ENCODE measurements at regions not wholly inside any gene's neighbourhood (a gene's known extent, or its start where the extent isn't known, plus 50 kb on each side); places are given as distances from the start of the nearest gene placed in this dataset.
"Not testable (repeated sequence)": the region's sequence is repeated elsewhere in the genome, so short reads cannot be mapped to it uniquely, and the experiment has no call there.

DNA sequence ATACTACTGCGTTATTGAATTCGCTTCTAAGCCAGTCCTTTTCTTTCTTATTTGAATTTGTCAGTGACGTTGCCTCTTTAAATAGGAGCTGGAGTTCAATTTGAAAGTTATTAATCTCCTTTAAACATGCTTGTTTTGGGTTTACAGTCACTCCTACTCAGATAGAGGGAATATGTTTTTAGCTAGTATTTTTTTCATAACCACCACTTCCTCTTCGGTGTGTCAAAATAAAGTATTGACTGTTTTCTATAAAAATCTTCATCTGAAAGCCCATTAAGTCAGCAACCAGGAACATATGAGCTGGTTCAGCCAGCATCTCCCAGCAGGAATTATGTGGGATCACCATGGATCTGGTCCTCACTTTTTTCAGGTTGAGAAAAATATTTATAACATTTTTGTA lies 772.9 kb downstream of the DIPK2A start:
- no peak overlapping the region for H3K27ac Mint-ChIP-seq
- no peaks in the 10 kb centered on the region for H3K27me3 Mint-ChIP-seq
- TF ChIP-seq, protein P1, sequence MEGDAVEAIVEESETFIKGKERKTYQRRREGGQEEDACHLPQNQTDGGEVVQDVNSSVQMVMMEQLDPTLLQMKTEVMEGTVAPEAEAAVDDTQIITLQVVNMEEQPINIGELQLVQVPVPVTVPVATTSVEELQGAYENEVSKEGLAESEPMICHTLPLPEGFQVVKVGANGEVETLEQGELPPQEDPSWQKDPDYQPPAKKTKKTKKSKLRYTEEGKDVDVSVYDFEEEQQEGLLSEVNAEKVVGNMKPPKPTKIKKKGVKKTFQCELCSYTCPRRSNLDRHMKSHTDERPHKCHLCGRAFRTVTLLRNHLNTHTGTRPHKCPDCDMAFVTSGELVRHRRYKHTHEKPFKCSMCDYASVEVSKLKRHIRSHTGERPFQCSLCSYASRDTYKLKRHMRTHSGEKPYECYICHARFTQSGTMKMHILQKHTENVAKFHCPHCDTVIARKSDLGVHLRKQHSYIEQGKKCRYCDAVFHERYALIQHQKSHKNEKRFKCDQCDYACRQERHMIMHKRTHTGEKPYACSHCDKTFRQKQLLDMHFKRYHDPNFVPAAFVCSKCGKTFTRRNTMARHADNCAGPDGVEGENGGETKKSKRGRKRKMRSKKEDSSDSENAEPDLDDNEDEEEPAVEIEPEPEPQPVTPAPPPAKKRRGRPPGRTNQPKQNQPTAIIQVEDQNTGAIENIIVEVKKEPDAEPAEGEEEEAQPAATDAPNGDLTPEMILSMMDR (conservative IDR thresholded peaks at IDR 0.05): no peak
- H3K4me3 Mint-ChIP-seq: no peak overlapping the region
- H3K9me3 Mint-ChIP-seq: no peaks in the 10 kb centered on the region
- H3K4me1 Mint-ChIP-seq (ENCODE audit: unreplicated experiment): no peaks in the 10 kb centered on the region
- H3K36me3 Mint-ChIP-seq: no peaks in the 10 kb centered on the region
- DNase-seq (ENCODE audit: extremely low spot score, unreplicated experiment): no peak

DNA sequence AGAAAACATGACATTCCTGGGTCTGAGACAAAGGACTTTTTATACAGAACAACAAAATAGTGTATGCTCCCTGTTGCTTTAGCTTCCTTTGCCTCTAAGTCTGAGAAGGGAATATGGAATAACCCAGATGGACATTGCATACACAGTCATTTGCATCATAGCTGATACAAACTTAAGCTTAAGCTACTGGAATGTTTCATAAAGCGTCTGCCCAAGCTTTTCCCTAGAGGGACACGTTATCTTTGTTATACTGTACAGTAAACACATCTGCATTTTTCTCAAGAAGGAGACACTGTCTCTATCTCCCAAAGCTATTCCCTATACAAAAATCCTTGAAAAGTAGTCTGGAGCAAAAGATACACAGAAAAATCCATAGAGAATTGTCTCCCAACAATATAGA lies 775.0 kb downstream of the DIPK2A start:
- Mint-ChIP-seq H3K27me3 (no peaks in the 10 kb centered on the region), H3K4me3 (no peak overlapping the region), H3K27ac (no peak overlapping the region), H3K4me1 (ENCODE audit: unreplicated experiment) (no peaks in the 10 kb centered on the region), H3K9me3 (no peaks in the 10 kb centered on the region), H3K36me3 (no peaks in the 10 kb centered on the region)
- TF ChIP-seq, protein P1 (conservative IDR thresholded peaks at IDR 0.05): no peak
- DNase-seq (ENCODE audit: extremely low spot score, unreplicated experiment): no peak

GRCh38 chr3:144749536-144750253 lies 778.1 kb downstream of the DIPK2A start:
- not testable (repeated sequence) for H3K27ac Mint-ChIP-seq; H3K4me1 Mint-ChIP-seq (ENCODE audit: unreplicated experiment); H3K27me3 Mint-ChIP-seq; H3K4me3 Mint-ChIP-seq; H3K9me3 Mint-ChIP-seq; H3K36me3 Mint-ChIP-seq; DNase-seq (ENCODE audit: extremely low spot score, unreplicated experiment)

DNA sequence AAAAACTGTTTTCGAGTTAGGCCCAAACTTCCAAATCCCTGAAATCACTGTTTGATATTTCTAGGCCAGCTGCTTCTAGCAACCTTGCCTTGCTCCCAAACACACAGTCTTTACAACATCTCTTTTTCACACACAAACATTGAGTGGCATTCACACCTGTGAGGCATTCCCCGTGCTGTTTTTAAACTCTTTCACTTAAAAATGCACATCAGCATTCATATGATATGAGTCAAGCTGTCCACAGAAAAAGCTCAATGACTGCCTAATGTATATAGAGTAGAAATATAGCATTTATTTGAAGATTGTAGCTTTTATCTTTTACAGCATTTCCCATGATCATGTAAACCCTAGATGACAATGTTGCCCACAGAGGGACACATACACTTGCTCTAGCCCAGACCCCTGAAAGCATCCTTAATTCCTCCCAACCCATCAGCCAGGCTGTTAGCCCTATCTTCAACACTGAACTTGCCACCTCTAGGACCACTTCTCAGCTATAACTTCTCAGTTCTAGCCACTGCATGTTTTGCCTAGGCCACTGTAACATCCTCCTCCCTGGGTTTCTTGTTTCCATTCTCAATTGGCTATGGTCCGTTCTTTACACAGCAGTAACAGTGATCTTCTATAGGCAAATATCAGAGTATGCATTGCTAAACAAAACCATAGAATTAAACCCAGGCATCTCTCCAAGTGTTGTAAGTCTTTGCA lies 782.6 kb downstream of the DIPK2A start:
- DNase-seq (ENCODE audit: extremely low spot score, unreplicated experiment): no peak
- Mint-ChIP-seq H3K27ac (no peak overlapping the region), H3K9me3 (no peaks in the 10 kb centered on the region), H3K36me3 (no peaks in the 10 kb centered on the region), H3K4me3 (no peak overlapping the region), H3K4me1 (ENCODE audit: unreplicated experiment) (no peaks in the 10 kb centered on the region), H3K27me3 (no peaks in the 10 kb centered on the region)
- TF ChIP-seq, protein P1 (conservative IDR thresholded peaks at IDR 0.05): no peak

GRCh38 chr3:144756704-144757440 lies 785.2 kb downstream of the DIPK2A start:
- Mint-ChIP-seq H3K9me3 (no peaks in the 10 kb centered on the region), H3K27me3 (no peaks in the 10 kb centered on the region), H3K27ac (no peak overlapping the region), H3K36me3 (no peaks in the 10 kb centered on the region), H3K4me1 (ENCODE audit: unreplicated experiment) (peaks cover 4% of the 10 kb centered on the region), H3K4me3 (no peak overlapping the region)
- TF ChIP-seq, protein P1 (conservative IDR thresholded peaks at IDR 0.05): no peak
- DNase-seq (ENCODE audit: extremely low spot score, unreplicated experiment): no peak

DNA sequence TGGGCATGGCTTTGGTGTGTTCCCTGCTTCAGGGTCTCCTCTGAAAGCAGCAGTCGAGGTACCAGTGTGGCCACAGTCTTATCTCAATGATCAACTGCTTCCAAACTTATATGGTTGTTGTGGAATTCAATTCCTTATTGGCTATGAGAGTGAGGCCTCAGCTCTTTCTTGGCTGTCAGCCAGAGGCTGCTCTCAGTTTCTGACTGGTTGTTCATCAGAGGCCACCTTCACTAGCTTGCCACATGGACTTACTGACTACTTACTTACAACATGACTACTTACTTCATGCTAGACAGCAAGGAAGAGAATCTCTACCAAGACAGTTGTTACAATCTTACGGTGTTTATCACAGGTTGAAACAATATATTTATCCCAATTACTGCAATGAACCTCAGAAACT lies 789.2 kb downstream of the DIPK2A start:
- Mint-ChIP-seq H3K27me3 (no peaks in the 10 kb centered on the region), H3K27ac (no peak overlapping the region), H3K9me3 (no peaks in the 10 kb centered on the region), H3K4me1 (ENCODE audit: unreplicated experiment) (peaks cover 8% of the 10 kb centered on the region), H3K36me3 (no peaks in the 10 kb centered on the region), H3K4me3 (no peak overlapping the region)
- DNase-seq (ENCODE audit: extremely low spot score, unreplicated experiment): no peak
- TF ChIP-seq, protein P1 (conservative IDR thresholded peaks at IDR 0.05): no peak
